Fibroblast of lung (primary cell): ENCODE measurements at regions not wholly inside any gene's neighbourhood (a gene's known extent, or its start where the extent isn't known, plus 50 kb on each side); places are given as distances from the start of the nearest gene placed in this dataset.

Source experiments
- CTCF ChIP-seq, 2 donors: IDR thresholded peaks in 1 of 2; conservative IDR thresholded peaks in 1 of 2; 1 replicate in 1 of 2; 2 replicates in 1 of 2; pipeline ENCODE4 v1.5.1; 2011 to 2012; ENCODE audit warnings: low read length in 2 of 2, control low read depth in 1 of 2, inconsistent platforms in 1 of 2, low read depth in 1 of 2, mild to moderate bottlenecking in 1 of 2
- EZH2 ChIP-seq: IDR thresholded peaks from 2 replicates; pipeline ENCODE4 v1.5.1; 2012; ENCODE audit warnings: low read length, control low read depth, mild to moderate bottlenecking; ENCODE audit errors: missing control alignments

- TF ChIP-seq CTCF (conservative IDR thresholded peaks at IDR 0.05 in 1 of 2, IDR thresholded peaks at IDR 0.05 in 1 of 2; ENCODE audit: low read depth in 1 of 2, low read length in 2 of 2): no peak
- TF ChIP-seq EZH2: no peak
Observed at GRCh38 chr19:28504727-28505126, 708.2 kb downstream of the UQCRFS1 start.
